Neutrophil (primary cell): ENCODE measurements at regions not wholly inside any gene's neighbourhood (a gene's known extent, or its start where the extent isn't known, plus 50 kb on each side); places are given as distances from the start of the nearest gene placed in this dataset.

Source experiments
- H3K27ac ChIP-seq: fragments of 200-600 bp; sonication (generic); 2 replicates; pipeline ENCODE4 v1.5.1; 2016; ENCODE audit warnings: mild to moderate bottlenecking, moderate library complexity
- H3K27me3 ChIP-seq: fragments of 200-600 bp; sonication (generic); 2 replicates; pipeline ENCODE4 v1.6.0; 2016; ENCODE audit warnings: mild to moderate bottlenecking
- H3K36me3 ChIP-seq: fragments of 200-600 bp; sonication (generic); 2 replicates; pipeline ENCODE4 v1.5.1; 2017
- H3K4me1 ChIP-seq, 2 experiments: fragments of 200-600 bp in 1 of 2; sonication (generic) in 1 of 2; 1 replicate in 1 of 2; 2 replicates in 1 of 2; pipeline versions ENCODE4 v1.5.1 to v1.6.1; 2013 to 2016; ENCODE audit warnings: low read depth in 1 of 2, low read length in 1 of 2, mild to moderate bottlenecking in 1 of 2, moderate library complexity in 1 of 2; ENCODE audit not compliant: control insufficient read depth in 1 of 2, insufficient read depth in 1 of 2
- H3K4me3 ChIP-seq, 2 experiments: fragments of 200-600 bp in 1 of 2; sonication (generic) in 1 of 2; 1 replicate in 1 of 2; 2 replicates in 1 of 2; pipeline ENCODE4 v1.5.1; 2013 to 2016; ENCODE audit warnings: low read depth in 1 of 2, low read length in 1 of 2, mild to moderate bottlenecking in 1 of 2, moderate library complexity in 1 of 2
- H3K9me3 ChIP-seq: fragments of 200-600 bp; sonication (generic); 2 replicates; pipeline ENCODE4 v1.5.1; 2016
- TF ChIP-seq, protein P1 (sequence below): fragments of 200-600 bp; sonication (generic); IDR thresholded peaks from 2 replicates; pipeline ENCODE4 v1.5.1; 2016; ENCODE audit warnings: antibody characterized with exemption

DNA sequence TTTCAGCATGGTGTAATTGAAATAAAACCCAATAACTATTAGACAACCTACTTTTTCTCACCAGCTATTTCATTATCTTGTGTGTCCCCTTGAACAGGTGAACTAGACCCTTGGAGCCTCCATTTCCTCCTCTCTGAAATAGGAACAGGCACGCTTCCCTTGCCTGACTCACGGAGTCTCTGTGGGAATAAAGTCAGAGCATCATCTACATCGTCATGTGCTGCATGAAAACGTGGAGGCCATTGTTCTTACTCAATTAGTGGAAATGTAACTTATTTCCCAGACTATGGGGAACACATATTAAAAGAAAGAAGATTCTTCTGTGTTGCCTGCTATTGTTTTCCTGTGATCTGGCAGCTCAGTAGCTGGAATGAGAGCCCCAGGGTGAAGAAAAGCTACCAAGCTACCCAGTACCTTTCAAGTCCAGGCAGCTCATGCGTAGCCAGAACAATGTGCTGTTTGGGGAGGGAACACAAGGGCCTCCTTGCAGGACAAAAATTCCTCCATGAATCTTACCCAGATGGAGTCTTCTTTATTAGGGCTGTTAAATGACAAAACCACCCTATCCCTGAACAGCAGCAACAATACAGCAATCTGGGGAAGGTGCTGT, 59.8 kb downstream of the SOX11 start:
- Histone ChIP-seq H3K27ac (no peak overlapping the region), H3K4me1 (no peaks in the 10 kb centered on the region), H3K9me3 (no peaks in the 10 kb centered on the region), H3K27me3 (no peaks in the 10 kb centered on the region), H3K36me3 (no peaks in the 10 kb centered on the region), H3K4me3 (no peak overlapping the region)
- TF ChIP-seq, protein P1, sequence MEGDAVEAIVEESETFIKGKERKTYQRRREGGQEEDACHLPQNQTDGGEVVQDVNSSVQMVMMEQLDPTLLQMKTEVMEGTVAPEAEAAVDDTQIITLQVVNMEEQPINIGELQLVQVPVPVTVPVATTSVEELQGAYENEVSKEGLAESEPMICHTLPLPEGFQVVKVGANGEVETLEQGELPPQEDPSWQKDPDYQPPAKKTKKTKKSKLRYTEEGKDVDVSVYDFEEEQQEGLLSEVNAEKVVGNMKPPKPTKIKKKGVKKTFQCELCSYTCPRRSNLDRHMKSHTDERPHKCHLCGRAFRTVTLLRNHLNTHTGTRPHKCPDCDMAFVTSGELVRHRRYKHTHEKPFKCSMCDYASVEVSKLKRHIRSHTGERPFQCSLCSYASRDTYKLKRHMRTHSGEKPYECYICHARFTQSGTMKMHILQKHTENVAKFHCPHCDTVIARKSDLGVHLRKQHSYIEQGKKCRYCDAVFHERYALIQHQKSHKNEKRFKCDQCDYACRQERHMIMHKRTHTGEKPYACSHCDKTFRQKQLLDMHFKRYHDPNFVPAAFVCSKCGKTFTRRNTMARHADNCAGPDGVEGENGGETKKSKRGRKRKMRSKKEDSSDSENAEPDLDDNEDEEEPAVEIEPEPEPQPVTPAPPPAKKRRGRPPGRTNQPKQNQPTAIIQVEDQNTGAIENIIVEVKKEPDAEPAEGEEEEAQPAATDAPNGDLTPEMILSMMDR, result no peak

DNA sequence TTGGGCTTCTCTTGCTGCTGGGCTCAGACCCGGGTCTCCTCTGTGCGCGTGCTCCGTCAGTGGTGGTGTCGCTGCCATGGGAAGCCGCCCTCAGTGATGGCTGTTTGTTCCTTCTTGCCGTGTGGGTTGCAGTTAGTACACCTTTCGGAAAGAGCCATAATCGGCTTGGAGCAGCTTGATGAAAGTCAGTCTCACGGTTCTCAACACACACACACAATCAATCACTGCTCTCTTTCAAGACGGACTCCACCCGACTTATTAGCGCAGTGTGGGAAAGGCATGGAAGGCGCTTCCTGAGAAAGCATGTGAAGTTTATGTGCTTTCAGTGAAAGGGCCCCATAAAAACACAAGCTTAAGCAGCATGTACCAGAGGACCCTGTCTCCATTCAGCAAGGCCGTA, 64.1 kb downstream of the SOX11 start:
- TF ChIP-seq, protein P1, result no peak
- Histone ChIP-seq H3K9me3 (no peaks in the 10 kb centered on the region), H3K4me3 (no peak overlapping the region), H3K4me1 (no peaks in the 10 kb centered on the region), H3K27me3 (no peaks in the 10 kb centered on the region), H3K27ac (no peak overlapping the region), H3K36me3 (no peaks in the 10 kb centered on the region)

DNA sequence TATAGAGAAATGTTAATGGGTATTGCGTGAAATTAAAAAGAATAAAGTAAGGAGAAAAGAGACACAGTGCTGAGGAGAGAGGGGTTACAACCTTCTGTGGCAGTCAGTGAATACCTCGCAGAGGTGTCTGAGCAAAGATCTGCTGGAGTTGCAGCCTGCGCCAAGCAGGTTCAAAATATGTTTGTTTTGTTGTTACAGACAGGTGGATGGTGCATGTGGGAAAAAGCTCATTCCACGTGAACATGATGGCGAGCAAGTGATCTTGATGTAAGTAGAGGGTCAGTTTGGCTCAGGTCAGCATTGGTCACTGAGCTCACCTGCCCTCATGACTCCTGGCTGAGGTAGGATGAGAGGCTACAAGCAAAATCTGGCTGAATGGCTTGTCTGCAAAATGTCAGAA, 66.2 kb downstream of the SOX11 start:
- TF ChIP-seq, protein P1, result no peak
- Histone ChIP-seq H3K4me1 (no peaks in the 10 kb centered on the region), H3K4me3 (no peak overlapping the region), H3K27me3 (no peaks in the 10 kb centered on the region), H3K27ac (no peak overlapping the region), H3K36me3 (no peaks in the 10 kb centered on the region), H3K9me3 (no peaks in the 10 kb centered on the region)

DNA sequence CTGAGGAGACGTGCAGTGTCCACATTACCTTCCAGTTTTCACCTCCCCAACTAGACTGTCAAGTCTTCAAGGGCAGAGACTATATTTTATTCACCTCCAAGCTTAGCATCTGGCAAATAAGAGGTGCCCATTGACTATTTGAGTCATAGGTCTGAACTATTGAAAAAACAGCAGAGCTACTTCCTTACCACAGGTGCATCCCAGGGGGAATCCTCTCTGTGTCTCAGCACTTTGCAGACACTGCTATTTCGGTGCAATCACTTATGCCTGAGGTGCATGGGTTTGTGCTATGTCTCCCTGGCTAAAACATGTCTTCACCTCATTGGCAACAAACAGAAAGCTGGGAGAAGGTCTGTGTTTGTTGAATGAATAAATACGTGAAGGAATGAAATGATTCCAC, 67.8 kb downstream of the SOX11 start:
- H3K27ac ChIP-seq, result no peak overlapping the region
- TF ChIP-seq, protein P1, result no peak
- H3K9me3 ChIP-seq, result no peaks in the 10 kb centered on the region
- H3K4me1 ChIP-seq, result no peaks in the 10 kb centered on the region
- H3K36me3 ChIP-seq, result no peaks in the 10 kb centered on the region
- no peaks in the 10 kb centered on the region for H3K27me3 ChIP-seq
- H3K4me3 ChIP-seq, result no peak overlapping the region

DNA sequence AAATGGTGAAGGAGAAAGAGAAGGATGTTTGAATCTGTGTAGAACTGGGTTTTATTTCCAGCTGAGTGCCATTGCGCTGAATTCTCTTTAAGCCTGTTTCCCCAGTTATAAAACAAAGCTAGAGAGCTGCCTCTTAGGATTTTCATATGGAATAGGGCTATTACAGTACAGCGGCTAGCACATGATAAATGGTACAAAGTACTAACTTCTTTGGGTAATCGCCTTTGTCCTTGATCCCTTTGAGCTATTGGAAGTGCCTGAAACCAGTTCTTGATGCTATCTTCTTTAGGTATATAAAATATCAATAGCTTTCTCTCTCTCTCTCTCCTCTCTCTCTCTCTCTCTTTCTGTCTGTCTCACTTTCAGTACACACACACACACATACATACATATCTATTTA, 71.3 kb downstream of the SOX11 start:
- Histone ChIP-seq H3K36me3 (no peaks in the 10 kb centered on the region), H3K4me3 (no peak overlapping the region), H3K27me3 (no peaks in the 10 kb centered on the region), H3K27ac (no peak overlapping the region), H3K4me1 (no peaks in the 10 kb centered on the region), H3K9me3 (no peaks in the 10 kb centered on the region)
- TF ChIP-seq, protein P1, result no peak

DNA sequence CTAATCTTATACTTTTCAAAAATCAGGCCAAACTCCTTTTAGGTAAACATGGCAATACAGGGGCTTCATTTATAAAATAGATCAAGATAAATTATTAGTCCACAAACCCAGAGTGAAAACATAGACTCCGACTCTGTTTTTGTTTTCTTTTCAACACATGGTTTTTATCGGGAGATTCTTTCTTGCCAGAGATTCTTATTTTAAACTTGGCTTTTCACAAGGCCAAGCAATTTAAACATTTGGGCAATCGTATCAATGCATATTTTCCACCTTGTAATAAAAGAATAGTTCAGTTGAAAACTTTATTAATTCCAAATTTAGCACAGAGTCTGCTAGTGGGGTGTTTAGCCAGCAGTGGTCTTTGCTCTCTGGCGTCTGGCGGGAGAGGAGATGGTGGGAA, 71.9 kb downstream of the SOX11 start:
- Histone ChIP-seq H3K36me3 (no peaks in the 10 kb centered on the region), H3K4me3 (no peak overlapping the region), H3K27ac (no peak overlapping the region), H3K9me3 (no peaks in the 10 kb centered on the region), H3K4me1 (no peaks in the 10 kb centered on the region), H3K27me3 (no peaks in the 10 kb centered on the region)
- TF ChIP-seq, protein P1, result no peak
